SJSA1 (cell line): ENCODE measurements at regions not wholly inside any gene's neighbourhood (a gene's known extent, or its start where the extent isn't known, plus 50 kb on each side); places are given as distances from the start of the nearest gene placed in this dataset.
A peak's percentile ranks its signal among the peaks of the same experiment; 100 is the strongest.
"Not testable (repeated sequence)": the region's sequence is repeated elsewhere in the genome, so short reads cannot be mapped to it uniquely, and the experiment has no call there.

Source experiments
- DNase-seq, 2 experiments: peaks; one replicate each; pipeline ENCODE4 v3.0.0-alpha.2; 2015 to 2020; ENCODE audit warnings: low spot score in 2 of 2, low read depth in 1 of 2
- H3K27ac ChIP-seq: fragments of 250-450 bp; sonication (Bioruptor Pico); 2 replicates; pipeline ENCODE4 v1.5.1; 2020; ENCODE audit warnings: mild to moderate bottlenecking, moderate library complexity
- H3K27me3 ChIP-seq: fragments of 250-450 bp; sonication (Bioruptor Pico); replicated peaks from 2 replicates; pipeline ENCODE4 v1.5.1; 2020; ENCODE audit warnings: mild to moderate bottlenecking, moderate library complexity
- H3K36me3 ChIP-seq: fragments of 250-450 bp; sonication (Bioruptor Pico); 2 replicates; pipeline ENCODE4 v1.5.1; 2020; ENCODE audit warnings: mild to moderate bottlenecking
- H3K4me1 ChIP-seq: fragments of 250-450 bp; sonication (Bioruptor Pico); replicated peaks from 2 replicates; pipeline ENCODE4 v1.6.1; 2021; ENCODE audit warnings: mild to moderate bottlenecking
- H3K4me3 ChIP-seq: fragments of 250-450 bp; sonication (Bioruptor Pico); 2 replicates; pipeline ENCODE4 v1.5.1; 2020; ENCODE audit warnings: mild to moderate bottlenecking
- H3K9me3 ChIP-seq: fragments of 250-450 bp; sonication (Bioruptor Pico); replicated peaks from 2 replicates; pipeline ENCODE4 v1.5.1; 2020; ENCODE audit warnings: mild to moderate bottlenecking

DNA sequence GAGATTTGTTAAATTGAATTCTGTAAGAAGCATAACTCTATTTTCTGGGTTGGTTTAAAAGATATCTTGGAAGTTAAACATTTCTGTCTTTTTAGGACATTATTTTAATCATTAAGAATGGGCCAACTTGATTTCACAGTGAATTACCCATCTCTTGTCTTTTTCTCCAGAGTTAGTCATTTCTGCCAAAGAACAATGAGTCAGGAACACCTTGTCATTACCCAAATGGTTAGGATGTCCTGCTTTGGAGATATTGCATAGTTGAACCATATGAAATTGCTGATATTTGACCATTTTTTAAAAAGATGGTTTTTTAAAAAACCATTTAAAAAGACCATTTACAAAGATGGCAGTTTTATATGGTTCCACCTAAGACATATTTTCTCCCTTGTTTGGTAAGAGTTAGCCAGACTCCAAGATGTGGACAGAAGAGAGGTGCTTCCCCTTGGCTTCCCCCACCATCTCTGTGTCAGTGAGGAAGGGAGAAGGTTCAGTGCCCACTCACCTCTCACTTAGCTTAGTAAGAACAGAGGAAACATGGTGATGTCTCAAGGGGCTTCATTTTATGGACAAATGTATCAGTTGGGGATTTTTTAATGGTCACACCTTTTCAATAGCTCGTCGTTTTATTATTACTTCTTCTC is 103.0 kb downstream of the PCSK1 start:
- H3K36me3 ChIP-seq = no peaks in the 10 kb centered on the region
- no peak for DNase-seq
- no peaks in the 10 kb centered on the region for H3K9me3 ChIP-seq
- H3K4me3 ChIP-seq = no peak overlapping the region
- H3K4me1 ChIP-seq = peaks cover 1% of the 10 kb centered on the region
- H3K27me3 ChIP-seq = no peaks in the 10 kb centered on the region
- H3K27ac ChIP-seq = no peak overlapping the region

DNA sequence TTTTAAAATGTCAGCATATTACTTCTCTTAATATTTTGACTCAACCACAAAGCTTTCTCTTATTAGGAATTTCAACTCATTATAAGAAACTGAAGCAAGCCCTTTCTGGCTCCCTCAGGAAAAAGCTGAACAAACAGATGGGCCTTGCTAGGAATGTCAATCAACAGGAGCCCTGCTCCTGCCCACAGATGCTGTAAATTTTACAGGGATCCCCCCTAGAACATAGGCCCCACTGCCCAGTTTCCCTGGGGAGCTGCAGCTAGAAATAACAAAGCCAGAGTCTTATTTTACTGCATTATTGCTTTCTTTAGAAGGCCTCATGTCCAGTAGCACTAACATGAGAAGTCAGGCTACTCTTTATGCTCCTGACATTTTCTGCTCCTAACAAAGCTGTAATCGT is 103.8 kb downstream of the PCSK1 start:
- no peaks in the 10 kb centered on the region for H3K27me3 ChIP-seq
- no peak overlapping the region for H3K27ac ChIP-seq
- no peak overlapping the region for H3K4me3 ChIP-seq
- no peaks in the 10 kb centered on the region for H3K9me3 ChIP-seq
- DNase-seq = no peak
- H3K4me1 ChIP-seq = peaks cover 8% of the 10 kb centered on the region
- H3K36me3 ChIP-seq = no peaks in the 10 kb centered on the region

DNA sequence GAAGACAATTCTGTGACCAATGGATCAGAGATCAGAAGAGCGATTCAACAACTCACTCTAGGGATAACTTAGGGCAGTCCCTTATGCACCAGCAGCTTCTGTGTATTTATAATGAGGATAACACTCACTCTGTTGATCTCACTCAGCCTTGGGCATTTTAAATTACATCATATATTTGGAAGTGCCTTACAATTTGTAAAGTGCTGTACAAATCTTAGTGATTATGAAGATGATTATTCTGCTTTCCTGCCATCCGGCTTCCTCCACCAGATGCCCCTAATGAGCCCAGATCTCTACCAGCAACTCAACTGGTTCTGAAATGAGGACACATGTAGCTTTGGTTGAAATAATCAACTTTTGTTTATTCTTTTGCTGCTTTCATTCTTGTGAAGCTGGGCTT is 105.3 kb downstream of the PCSK1 start:
- no peaks in the 10 kb centered on the region for H3K36me3 ChIP-seq
- no peaks in the 10 kb centered on the region for H3K27me3 ChIP-seq
- no peak overlapping the region for H3K27ac ChIP-seq
- DNase-seq = no peak
- no peaks in the 10 kb centered on the region for H3K9me3 ChIP-seq
- H3K4me1 ChIP-seq = peaks cover 9% of the 10 kb centered on the region
- H3K4me3 ChIP-seq = no peak overlapping the region

DNA sequence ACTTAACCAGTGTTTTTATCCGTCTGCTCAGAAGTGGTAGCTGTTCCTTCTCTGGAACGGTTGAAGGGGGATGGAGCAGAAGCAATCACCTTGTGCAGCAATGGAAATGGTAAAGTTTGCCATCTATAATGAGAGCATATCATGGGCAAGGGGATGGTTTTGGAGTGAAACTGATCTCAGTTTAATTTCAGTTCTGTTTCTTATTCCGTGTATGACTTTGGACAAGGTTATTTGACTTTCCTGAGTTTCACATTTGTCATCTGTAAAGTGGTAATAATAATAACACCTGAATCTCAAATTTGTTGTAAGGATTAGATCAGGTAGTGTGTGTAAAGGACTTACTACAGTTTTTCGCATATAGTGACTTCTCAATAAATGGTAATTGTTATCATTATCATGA is 106.1 kb downstream of the PCSK1 start:
- Histone ChIP-seq H3K27ac (no peak overlapping the region), H3K9me3 (no peaks in the 10 kb centered on the region), H3K27me3 (no peaks in the 10 kb centered on the region), H3K4me1 (peaks cover 9% of the 10 kb centered on the region), H3K4me3 (no peak overlapping the region), H3K36me3 (no peaks in the 10 kb centered on the region)
- DNase-seq = no peak

DNA sequence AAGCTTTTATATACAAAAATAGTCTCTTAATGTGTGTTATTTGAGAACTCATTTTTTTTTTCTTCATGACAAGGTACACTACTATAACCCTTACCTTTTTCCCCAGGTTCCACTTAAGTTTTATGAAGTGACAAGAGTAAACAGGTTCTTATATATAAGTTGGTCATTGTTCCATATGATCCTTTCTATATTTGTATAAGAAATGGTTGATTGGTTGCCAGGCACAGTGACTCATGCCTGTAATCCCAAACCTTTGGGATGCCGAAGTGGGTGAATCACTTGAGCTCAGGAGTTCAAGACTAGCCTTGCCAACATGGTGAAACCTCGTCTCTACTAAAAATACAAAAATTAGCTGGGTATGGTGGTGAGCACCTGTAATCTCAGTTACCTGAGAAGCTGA is 108.3 kb downstream of the PCSK1 start:
- Histone ChIP-seq H3K27me3 (no peaks in the 10 kb centered on the region), H3K36me3 (no peaks in the 10 kb centered on the region), H3K4me3 (no peak overlapping the region), H3K9me3 (no peaks in the 10 kb centered on the region; the same call in 1 of the 2 replicates), H3K27ac (0 out of 2 replicates have a peak overlapping the region, but pooled peaks have one; percentile 26), H3K4me1 (peaks cover 9% of the 10 kb centered on the region)
- peak; percentile 55 to 59 for DNase-seq

DNA sequence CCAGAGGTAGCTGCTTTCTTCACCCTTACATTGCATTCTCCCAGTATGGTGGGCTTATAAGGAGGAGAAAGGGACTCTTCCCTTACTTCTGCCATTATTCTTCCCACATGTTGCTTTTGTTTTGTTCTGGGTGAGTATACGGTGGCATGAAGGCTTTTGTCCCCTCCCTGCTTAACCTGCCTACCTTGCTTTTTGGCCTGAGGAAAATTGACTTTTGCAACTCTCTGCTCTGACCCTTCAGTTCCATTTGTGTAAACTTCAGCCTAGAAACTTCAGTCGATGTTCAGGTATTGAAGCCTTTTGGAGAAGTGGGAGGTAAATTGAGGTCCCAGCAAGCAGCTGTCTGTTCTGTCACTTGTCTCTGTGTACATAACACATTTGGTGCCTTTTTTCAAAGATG is 110.2 kb downstream of the PCSK1 start:
- no peaks in the 10 kb centered on the region for H3K27me3 ChIP-seq
- H3K4me1 ChIP-seq = peaks cover 9% of the 10 kb centered on the region
- no peak overlapping the region for H3K27ac ChIP-seq
- no peaks in the 10 kb centered on the region; the same call in 1 of the 2 replicates for H3K9me3 ChIP-seq
- no peak for DNase-seq
- H3K36me3 ChIP-seq = no peaks in the 10 kb centered on the region
- H3K4me3 ChIP-seq = no peak overlapping the region

DNA sequence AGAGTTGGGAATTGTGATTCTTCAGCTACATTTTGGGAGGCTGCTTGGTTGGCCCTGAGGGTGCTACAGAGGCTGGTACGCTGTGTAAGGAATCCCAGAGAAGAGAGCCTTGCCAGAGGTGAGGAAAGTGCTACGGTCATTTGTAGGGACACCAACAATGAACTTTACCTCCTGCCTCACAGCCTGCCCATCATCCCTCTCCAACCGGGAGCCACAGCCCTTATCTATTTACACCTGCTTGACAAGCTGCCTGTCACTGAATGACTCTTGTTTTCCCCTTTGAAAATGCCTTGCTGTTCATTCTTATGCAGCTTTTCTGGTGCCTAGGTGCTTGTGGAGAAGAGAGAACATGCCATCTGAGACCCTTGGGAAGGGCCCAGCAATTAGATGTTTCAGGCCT is 110.8 kb downstream of the PCSK1 start:
- H3K27ac ChIP-seq = no peak overlapping the region
- peaks cover 9% of the 10 kb centered on the region for H3K4me1 ChIP-seq
- no peaks in the 10 kb centered on the region; the same call in 1 of the 2 replicates for H3K9me3 ChIP-seq
- no peaks in the 10 kb centered on the region for H3K36me3 ChIP-seq
- no peak overlapping the region for H3K4me3 ChIP-seq
- H3K27me3 ChIP-seq = no peaks in the 10 kb centered on the region
- DNase-seq = no peak

DNA sequence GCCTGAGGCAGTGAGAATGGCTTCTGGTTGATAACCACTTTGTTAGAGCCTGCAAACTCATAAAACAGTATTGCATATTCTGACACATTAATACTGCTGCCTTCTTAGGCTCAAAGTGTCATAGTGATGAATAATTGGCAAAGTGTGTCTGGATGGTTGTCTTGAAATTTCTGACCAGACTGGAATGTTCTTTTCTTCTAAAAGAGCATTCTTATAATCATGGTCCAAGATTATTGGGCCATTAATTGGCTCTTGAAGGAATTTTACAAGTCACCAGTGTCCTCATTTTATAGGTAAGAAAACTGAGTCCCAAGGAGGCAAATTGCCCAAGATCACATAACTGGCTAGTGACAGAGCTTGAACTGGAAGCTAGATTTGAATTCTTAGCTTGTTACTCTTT is 111.7 kb downstream of the PCSK1 start:
- Histone ChIP-seq H3K27me3 (no peaks in the 10 kb centered on the region), H3K36me3 (no peaks in the 10 kb centered on the region), H3K27ac (no peak overlapping the region), H3K4me3 (no peak overlapping the region), H3K9me3 (no peaks in the 10 kb centered on the region; the same call in 1 of the 2 replicates), H3K4me1 (peaks cover 9% of the 10 kb centered on the region)
- no peak for DNase-seq

DNA sequence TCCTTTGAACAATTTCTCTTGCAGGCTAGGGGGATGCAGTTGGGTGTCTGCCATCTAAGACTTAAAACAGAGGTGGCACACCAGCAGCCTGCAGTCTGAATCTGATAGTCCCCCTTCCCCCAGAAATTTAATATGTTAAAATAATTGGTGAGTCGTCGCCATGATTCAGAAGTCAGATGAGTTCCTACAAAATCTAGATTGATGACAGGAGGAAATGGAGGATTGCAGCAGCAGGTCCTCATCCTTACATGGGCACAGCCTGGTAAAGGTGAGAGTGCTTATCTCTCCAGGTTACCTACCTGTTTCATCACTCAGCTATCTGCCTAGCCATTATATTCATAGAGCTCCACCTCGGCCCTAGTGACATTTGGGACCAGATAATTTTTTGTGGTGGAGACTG is 112.3 kb downstream of the PCSK1 start:
- H3K36me3 ChIP-seq = no peaks in the 10 kb centered on the region
- no peak for DNase-seq
- no peak overlapping the region for H3K27ac ChIP-seq
- H3K27me3 ChIP-seq = no peaks in the 10 kb centered on the region
- no peak overlapping the region for H3K4me3 ChIP-seq
- H3K4me1 ChIP-seq = peaks cover 9% of the 10 kb centered on the region
- no peaks in the 10 kb centered on the region; the same call in 1 of the 2 replicates for H3K9me3 ChIP-seq

DNA sequence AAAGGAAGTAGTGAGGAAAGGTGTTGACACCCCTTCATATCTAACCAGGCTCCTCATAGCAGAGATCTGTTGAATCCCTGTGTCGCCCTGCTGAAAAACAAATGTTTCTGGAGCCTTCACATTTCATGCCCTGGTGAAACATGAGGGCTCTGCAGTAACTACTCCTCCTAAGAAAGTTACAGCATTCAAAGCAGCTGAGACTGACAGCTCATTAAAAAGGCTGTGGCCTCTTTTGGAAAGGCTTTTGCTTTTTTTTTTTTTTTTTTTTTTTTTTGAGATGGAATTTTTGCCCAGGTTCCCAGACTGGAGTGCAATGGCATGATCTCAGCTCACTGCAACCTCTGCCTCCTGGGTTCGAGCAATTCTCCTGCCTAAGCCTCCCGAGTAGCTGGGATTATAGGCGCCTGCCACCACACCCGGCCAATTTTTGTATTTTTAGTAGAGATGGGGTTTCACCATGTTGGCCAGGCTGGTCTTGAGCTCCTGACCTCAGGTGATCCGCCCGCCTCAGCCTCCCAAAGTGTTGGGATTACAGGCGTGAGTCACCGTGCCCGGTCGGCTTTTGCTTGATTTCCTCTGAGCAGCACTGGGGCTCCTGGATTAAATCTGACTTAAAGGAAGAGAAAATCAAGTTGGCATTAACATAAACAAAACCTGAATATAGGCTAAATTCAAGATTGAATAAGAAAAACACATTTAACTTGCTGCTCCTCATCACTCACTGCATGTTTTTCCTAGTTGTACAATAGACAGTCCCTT is 112.9 kb downstream of the PCSK1 start:
- H3K27ac ChIP-seq, H3K36me3 ChIP-seq, DNase-seq, H3K4me1 ChIP-seq, H3K9me3 ChIP-seq, H3K4me3 ChIP-seq, H3K27me3 ChIP-seq: not testable (repeated sequence)

DNA sequence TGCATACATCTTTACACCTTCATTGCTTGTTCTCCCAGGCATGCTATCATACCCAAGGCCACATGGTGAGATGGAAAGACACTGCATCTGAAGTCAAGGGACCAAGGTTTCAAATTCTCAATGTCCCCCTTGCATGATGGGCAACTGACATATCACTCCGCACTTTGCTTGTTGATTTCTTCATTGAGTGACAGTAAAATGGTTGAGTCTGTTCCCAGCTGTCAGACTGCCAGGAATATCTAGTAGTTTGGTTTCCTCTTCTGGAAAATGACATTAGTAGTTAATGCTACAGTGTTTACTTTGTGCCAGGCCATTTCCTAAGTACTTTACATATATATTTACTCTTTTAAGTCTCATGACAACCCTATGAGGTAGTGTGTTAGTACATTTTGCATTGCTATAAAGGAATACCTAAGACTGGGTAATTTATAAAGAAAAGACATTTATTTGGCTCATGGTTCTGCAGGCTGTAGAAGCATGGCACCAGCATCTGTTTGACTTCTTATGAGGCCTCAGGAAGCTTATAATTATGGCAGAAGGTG is 114.4 kb downstream of the PCSK1 start:
- DNase-seq = no peak
- Histone ChIP-seq H3K4me1 (no peaks in the 10 kb centered on the region), H3K4me3 (no peak overlapping the region), H3K36me3 (no peaks in the 10 kb centered on the region), H3K27me3 (no peaks in the 10 kb centered on the region), H3K9me3 (no peaks in the 10 kb centered on the region; the same call in 1 of the 2 replicates), H3K27ac (no peak overlapping the region)

DNA sequence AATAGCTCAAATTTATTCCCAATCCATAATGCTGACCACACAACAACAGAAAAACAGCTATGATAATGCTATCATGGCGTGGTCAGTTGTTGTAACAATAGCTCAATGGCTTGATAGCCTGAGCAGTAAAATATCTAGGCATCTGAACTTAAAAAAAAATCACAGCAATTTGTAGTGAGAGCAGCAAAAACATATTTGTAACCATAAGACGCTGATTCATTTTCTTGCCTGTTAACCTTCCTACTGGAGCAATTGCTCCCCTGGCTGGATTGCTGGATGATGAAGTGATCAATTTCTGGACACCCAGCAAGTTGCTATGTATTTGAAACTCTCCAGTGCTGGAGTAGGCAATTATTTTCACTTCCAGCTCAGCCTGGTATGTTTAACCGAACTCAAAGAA is 115.1 kb downstream of the PCSK1 start:
- no peak for DNase-seq
- H3K27ac ChIP-seq = no peak overlapping the region
- H3K4me3 ChIP-seq = no peak overlapping the region

DNA sequence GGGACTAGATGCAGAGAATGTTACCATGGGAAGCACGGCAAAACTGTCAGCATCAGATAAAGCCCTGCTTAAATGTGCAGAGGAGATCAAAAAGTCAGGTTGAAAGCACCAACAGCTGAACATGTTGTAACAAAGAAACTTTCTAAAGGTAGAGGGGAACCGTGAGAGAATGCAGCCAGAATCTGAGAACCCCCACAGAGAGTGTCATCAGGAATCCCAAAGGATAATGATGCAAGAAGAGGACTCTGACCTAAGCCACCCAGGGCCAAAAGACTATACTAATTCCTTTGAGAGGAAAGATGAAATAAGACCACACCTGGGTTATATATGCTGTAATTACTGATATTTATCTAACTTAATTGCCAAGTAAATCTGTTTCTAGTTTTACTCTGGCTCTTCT is 116.6 kb downstream of the PCSK1 start:
- Histone ChIP-seq H3K27ac (no peak overlapping the region), H3K4me1 (no peaks in the 10 kb centered on the region), H3K27me3 (no peaks in the 10 kb centered on the region), H3K36me3 (no peaks in the 10 kb centered on the region), H3K9me3 (no peaks in the 10 kb centered on the region; the same call in 1 of the 2 replicates), H3K4me3 (no peak overlapping the region)
- DNase-seq = no peak

More for the DNA sequence above, 115.1 kb downstream of the PCSK1 start:
- no peaks in the 10 kb centered on the region for H3K36me3 ChIP-seq
- H3K27me3 ChIP-seq = no peaks in the 10 kb centered on the region
- no peaks in the 10 kb centered on the region; the same call in 1 of the 2 replicates for H3K9me3 ChIP-seq
- no peaks in the 10 kb centered on the region for H3K4me1 ChIP-seq

DNA sequence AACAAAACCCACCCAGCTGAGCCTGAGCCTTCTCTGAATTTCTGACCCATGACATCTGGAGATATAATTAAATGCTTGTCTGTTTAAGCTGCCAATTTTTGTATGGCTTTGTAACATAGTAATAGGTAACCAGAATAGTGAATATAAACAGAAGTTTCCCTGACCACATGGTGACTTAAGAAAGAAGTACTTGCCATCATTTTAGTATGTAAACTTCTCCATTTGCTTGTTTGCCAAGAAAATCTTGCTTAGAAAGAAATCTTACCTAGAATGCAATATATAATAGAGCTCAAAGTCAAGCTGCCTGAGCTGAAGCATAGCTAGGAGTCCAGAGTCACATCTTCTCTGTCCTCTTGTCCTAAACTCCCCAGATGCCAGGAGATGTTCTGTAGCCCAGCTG is 117.0 kb downstream of the PCSK1 start:
- no peak for DNase-seq
- no peaks in the 10 kb centered on the region for H3K9me3 ChIP-seq
- H3K27ac ChIP-seq = no peak overlapping the region
- no peak overlapping the region for H3K4me3 ChIP-seq
- no peaks in the 10 kb centered on the region for H3K4me1 ChIP-seq
- no peaks in the 10 kb centered on the region for H3K27me3 ChIP-seq
- H3K36me3 ChIP-seq = no peaks in the 10 kb centered on the region
